HG03159 (cell line): ENCODE measurements at regions not wholly inside any gene's neighbourhood (a gene's known extent, or its start where the extent isn't known, plus 50 kb on each side); places are given as distances from the start of the nearest gene placed in this dataset.
"Not testable (repeated sequence)": the region's sequence is repeated elsewhere in the genome, so short reads cannot be mapped to it uniquely, and the experiment has no call there.

ENCODE experiments used
- ATAC-seq: cut with Tn5 transposase; IDR thresholded peaks from one replicate; pipeline ENCODE4 v1.9.1; 2021; ENCODE audit warnings: mild to moderate bottlenecking, moderate library complexity; ENCODE audit not compliant: unreplicated experiment

GRCh38 chrX:1016926-1017325 is 195.5 kb downstream of the CRLF2 start:
- not testable (repeated sequence) for ATAC-seq

DNA sequence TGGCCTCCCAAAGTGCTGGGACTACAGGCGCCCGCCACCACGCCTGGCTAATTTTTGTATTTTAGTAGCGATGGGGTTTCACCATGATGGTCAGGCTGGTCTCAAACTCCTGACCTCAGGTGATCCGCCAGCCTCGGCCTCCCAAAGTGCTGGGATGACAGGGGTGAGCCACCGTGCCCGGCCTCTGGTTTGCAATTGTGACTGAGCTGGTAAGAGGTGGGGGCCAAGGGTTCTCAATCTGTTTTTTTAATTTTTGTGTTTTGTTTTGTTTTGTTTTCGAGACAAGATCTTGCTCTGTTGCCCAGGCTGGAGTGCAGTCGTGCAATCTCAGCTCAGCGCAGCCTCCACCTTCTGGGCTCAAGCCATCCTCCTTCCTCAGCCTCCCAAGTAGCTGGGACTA is 196.2 kb downstream of the CRLF2 start:
- ATAC-seq, result not testable (repeated sequence)

DNA sequence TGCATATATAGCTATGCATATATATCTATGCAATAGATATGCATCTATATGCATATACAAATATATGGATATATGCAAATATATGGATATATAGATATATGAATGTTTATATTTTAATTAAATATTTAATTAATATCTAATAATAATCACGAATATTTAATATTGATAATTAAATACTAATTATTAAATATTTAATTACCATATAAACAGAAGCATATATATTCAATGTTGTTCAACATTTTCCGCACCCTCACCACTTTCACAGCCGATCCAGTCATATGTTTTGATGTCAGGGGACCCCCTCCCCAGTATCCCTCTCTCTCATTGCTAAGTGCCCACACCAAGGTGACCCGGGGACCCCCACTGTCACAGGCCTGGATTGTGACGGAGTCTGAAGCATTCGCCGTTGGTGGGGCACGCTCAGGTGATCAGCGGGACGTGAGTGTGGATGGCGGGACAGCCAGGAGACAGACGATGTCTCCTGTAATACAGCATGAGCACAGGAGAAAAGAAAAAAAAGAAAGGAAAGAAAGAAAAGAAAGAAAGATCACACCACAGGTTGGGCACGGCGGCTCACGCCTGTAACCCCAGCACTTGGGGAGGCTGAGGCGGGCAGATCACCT is 199.7 kb downstream of the CRLF2 start:
- ATAC-seq, result no peak

- ATAC-seq, result no peak
Observed at GRCh38 chrX:1011691-1012283, 200.7 kb downstream of the CRLF2 start.

DNA sequence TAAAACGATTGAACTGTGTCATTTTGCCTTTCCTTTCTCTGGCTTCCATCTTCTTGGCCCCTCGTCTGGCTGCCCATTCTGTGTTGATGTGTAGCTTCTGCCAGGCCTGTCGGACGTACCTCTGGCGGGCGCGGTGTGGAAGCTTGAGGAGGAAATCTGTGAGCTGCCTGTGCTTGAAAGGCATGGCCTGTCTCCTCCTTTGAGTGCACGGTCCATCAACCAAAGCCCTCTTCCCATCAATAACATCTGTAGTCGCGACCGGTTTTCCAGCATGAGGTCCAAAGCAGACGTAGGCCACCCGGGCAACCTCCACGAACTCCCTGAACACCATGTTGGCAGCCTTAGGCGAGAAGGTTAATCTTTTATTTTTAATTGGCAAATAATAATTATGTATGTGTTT is 202.7 kb downstream of the CRLF2 start:
- no peak for ATAC-seq

- no peak for ATAC-seq
Observed at GRCh38 chrX:1006156-1006730, 206.2 kb downstream of the CRLF2 start.

DNA sequence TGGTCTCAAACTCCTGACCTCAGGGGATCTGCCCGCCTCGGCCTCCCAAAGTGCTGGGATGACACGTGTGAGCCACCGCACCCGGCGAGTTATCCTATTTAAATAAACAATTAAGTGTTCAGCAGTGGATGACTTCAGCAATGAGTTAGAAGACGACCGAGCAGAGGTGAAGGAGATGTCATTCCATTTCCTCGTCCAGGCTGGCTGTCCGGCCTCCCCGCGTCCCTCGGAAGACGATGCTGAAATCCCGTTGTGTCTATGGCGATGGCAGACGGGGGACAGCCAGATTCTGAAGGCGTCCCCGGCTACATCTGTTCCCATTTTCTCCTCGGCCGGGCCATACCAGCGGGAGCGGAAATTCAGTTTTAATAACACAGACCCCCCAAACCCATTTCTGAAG is 209.8 kb downstream of the CRLF2 start:
- no peak for ATAC-seq

- ATAC-seq, result no peak
Observed at GRCh38 chrX:997631-998137, 214.8 kb downstream of the CRLF2 start.

- no peak for ATAC-seq
Observed at GRCh38 chrX:994780-995179, 217.7 kb downstream of the CRLF2 start.

GRCh38 chrX:989959-990510 is 222.4 kb downstream of the CRLF2 start:
- peak; percentile 98 for ATAC-seq

- ATAC-seq, result not testable (repeated sequence)
Observed at GRCh38 chrX:988530-988929, 223.9 kb downstream of the CRLF2 start.

GRCh38 chrX:981791-982626 is 230.4 kb downstream of the CRLF2 start:
- no peak for ATAC-seq

- no peak for ATAC-seq
Observed at GRCh38 chrX:980587-981235, 231.7 kb downstream of the CRLF2 start.

DNA sequence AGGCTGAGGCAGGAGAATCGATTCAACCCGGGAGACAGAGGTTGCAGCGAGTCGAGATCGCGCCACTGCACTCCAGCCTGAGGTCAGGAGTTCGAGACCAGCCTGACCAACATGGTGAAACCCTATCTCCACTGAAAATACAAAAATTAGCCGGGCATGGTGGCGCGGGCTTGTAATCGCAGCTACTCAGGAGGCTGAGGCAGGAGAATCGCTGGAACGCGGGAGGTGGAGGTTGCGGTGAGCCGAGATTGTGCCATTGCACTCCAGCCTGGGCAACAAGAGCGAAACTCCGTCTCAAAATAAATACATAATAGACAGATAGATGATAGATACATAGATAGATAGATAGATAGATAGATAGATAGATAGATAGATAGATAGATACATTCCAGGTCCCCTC is 233.3 kb downstream of the CRLF2 start:
- ATAC-seq, result not testable (repeated sequence)

DNA sequence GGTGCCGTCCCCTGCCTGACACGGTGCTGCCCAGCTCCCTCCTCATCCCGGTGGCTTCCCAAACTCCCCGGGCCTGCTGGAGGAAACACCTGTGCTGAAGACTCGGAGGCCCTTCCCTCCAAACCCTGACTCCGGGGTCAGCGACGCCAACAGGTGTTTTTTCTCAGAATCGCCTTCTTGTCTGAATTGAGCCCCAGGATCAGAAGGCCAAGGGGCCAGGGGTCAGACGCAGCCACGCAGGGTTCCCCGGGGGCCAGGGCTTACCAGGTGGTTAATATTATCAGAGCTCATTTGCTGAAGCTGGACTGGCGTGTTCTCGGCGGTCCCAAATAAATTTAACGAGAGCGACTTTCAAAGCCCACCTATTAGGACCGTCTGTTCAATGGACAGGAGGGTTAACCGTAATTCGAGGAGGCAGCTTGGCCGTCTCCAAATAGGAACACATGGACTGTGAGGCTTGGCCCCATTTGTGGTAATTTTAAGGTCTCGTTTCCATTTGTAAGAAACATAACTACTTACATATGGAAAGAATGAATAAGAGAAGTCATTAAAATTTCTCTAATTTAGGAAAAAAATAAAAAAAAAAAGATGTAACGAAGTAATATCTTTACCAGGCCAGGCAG is 239.3 kb downstream of the CRLF2 start:
- ATAC-seq, result no peak

DNA sequence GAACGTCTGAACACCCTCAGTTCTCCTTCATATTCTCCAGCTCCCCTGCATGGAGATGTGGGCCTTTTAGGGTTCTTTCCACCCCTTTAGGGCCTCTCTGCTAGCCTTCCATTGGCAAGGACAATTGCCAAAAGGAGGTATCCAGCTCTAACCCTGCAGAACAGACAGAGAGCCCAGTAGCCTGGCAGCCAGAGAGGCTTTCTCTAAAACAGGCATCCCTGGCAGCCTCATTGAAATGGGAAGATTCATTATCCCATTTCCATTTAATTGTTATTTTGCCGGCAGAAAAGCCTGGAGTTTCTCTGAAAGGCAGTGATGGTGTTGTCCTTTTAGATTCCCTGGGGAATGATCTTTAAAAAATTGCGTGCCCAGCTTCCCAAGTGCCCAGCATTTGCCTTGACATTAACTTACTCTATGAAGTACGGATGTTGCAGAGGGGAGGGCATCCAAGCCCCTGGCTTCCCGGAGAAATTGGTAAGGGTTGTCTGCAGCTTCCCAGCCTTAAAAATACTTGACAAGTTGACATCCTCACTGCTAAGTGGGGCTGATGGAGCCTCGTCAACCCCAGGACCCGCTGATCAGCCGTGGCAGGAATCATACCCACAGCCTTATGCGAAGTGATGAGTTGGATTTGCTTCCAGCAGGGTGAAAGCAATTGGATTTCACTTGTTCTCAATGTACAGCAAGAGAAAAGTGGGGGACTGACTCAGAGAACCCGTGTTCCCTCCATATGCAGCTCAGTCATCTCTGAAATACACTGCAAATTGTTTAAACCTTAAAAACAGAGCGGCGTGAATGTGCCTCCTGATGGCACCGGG is 244.1 kb downstream of the CRLF2 start:
- no peak for ATAC-seq

DNA sequence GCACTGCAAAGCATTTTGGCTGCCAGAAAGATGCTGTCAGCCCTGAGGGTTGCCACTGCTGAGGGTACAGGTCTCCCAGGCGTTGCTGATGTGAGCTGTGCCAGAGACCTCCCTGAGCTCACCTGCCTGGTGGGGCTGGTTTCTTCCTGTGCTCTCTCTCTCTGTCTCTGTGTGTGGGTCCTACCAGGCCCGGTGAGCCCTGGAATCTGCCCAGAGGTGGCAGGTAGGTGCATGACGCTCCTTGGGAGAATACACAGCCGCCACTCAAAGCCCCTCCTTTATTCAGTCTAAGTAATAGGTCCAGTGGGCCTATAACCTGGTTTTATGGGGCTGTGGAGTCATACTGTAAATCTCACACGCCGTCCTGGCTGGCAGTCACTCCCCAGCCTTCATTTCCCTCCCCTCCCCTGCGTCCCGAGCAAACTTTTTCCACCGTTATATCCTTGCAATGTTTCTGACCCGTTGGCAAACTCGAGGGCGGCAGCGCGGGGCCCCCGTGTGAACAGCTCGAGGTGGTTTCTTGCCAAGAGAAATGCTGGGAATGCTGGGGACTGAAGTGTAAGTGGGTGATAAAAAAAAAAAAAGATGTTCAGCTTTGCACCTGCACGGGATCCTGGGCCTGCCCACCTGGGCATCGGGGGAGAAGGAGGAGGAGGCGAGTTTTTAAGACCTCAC is 245.9 kb downstream of the CRLF2 start:
- ATAC-seq, result no peak

GRCh38 chrX:964831-965416 is 247.5 kb downstream of the CRLF2 start:
- no peak for ATAC-seq
